Smooth muscle cell (in vitro differentiated cells): ENCODE measurements at regions not wholly inside any gene's neighbourhood (a gene's known extent, or its start where the extent isn't known, plus 50 kb on each side); places are given as distances from the start of the nearest gene placed in this dataset.
A peak's percentile ranks its signal among the peaks of the same experiment; 100 is the strongest.

Experiments
- DNase-seq: peaks from one replicate; lab custom pipeline; 2025; ENCODE audit not compliant: unreplicated experiment; lab: John Stamatoyannopoulos, UW
- H2AFZ ChIP-seq: fragments of 200-600 bp; sonication (generic); 2 replicates; pipeline ENCODE4 v1.6.0; 2016; ENCODE audit warnings: antibody characterized with exemption, low read depth, mild to moderate bottlenecking
- H3F3A ChIP-seq: fragments of 200-600 bp; sonication (generic); 2 replicates; pipeline ENCODE4 v1.6.0; 2017; ENCODE audit warnings: antibody characterized with exemption, low read depth
- H3K27ac ChIP-seq: fragments of 200-600 bp; sonication (generic); 2 replicates; pipeline ENCODE4 v1.5.1; 2016; ENCODE audit warnings: low read depth, mild to moderate bottlenecking
- H3K27me3 ChIP-seq: fragments of 200-600 bp; sonication (generic); 2 replicates; pipeline ENCODE4 v1.6.1; 2016; ENCODE audit warnings: low read depth, mild to moderate bottlenecking
- H3K36me3 ChIP-seq: fragments of 200-600 bp; sonication (generic); 2 replicates; pipeline ENCODE4 v1.5.1; 2016; ENCODE audit warnings: low read depth
- H3K4me1 ChIP-seq: fragments of 200-600 bp; sonication (generic); 2 replicates; pipeline ENCODE4 v1.5.1; 2016; ENCODE audit warnings: low read depth
- H3K4me2 ChIP-seq: fragments of 200-600 bp; sonication (generic); 2 replicates; pipeline ENCODE4 v1.6.0; 2016; ENCODE audit warnings: mild to moderate bottlenecking
- H3K4me3 ChIP-seq: fragments of 200-600 bp; sonication (generic); 2 replicates; pipeline ENCODE4 v1.5.1; 2016; ENCODE audit warnings: mild to moderate bottlenecking
- H3K79me2 ChIP-seq: fragments of 200-600 bp; sonication (generic); 2 replicates; pipeline ENCODE4 v1.6.0; 2016; ENCODE audit warnings: low read depth, mild to moderate bottlenecking
- H3K9ac ChIP-seq: fragments of 200-600 bp; sonication (generic); 2 replicates; pipeline ENCODE4 v1.6.0; 2016; ENCODE audit warnings: low read depth
- H3K9me3 ChIP-seq: fragments of 200-600 bp; sonication (generic); replicated peaks from 2 replicates; pipeline ENCODE4 v1.5.1; 2016; ENCODE audit warnings: low read depth
- H4K20me1 ChIP-seq: fragments of 200-600 bp; sonication (generic); 2 replicates; pipeline ENCODE4 v1.6.0; 2016; ENCODE audit warnings: low read depth
- CTCF ChIP-seq: fragments of 200-600 bp; sonication (generic); IDR thresholded peaks from 2 replicates; pipeline ENCODE4 v1.5.1; 2017; ENCODE audit warnings: borderline replicate concordance, mild to moderate bottlenecking, antibody characterized with exemption; ENCODE audit not compliant: insufficient read depth, poor library complexity, severe bottlenecking
- WGBS: methylation state at CpG from one replicate; pipeline ENCODE4 v1.1.7; 2016; ENCODE audit warnings: low lambda C conversion rate; 5-methylcytosine and 5-hydroxymethylcytosine counted together

- Histone ChIP-seq H3K4me1 (peaks cover 40% of the 10 kb centered on the region), H3K27me3 (no peaks in the 10 kb centered on the region), H3F3A (peaks cover 22% of the 10 kb centered on the region), H3K27ac (peak overlapping the region; percentile 99), H3K9me3 (no peaks in the 10 kb centered on the region), H3K9ac (peak overlapping the region; percentile 78), H4K20me1 (no peaks in the 10 kb centered on the region), H3K79me2 (peaks cover 15% of the 10 kb centered on the region), H3K36me3 (no peaks in the 10 kb centered on the region), H2AFZ (no peak overlapping the region), H3K4me3 (no peak overlapping the region), H3K4me2 (peak overlapping the region; percentile 60)
- no peak for DNase-seq
- no peak for TF ChIP-seq CTCF
- 63% methylated on average over 19 of the region's 19 CpGs for WGBS
These were observed 198.3 kb downstream of the GLI2 start for GRCh38 chr2:120933693-120934573.

GRCh38 chr2:120934574-120935338 lies 199.1 kb downstream of the GLI2 start:
- no peak for DNase-seq
- H3K4me3 ChIP-seq, result no peak overlapping the region
- H3F3A ChIP-seq, result peaks cover 28% of the 10 kb centered on the region
- no peaks in the 10 kb centered on the region for H4K20me1 ChIP-seq
- H3K27ac ChIP-seq, result peak overlapping the region; percentile 99
- no peaks in the 10 kb centered on the region for H3K27me3 ChIP-seq
- H3K36me3 ChIP-seq, result no peaks in the 10 kb centered on the region
- no peak overlapping the region for H2AFZ ChIP-seq
- no peak for TF ChIP-seq CTCF
- H3K9ac ChIP-seq, result peak overlapping the region; percentile 87
- H3K79me2 ChIP-seq, result peaks cover 15% of the 10 kb centered on the region
- 11% methylated on average over 17 of the region's 17 CpGs for WGBS
- H3K9me3 ChIP-seq, result no peaks in the 10 kb centered on the region
- H3K4me1 ChIP-seq, result peaks cover 43% of the 10 kb centered on the region
- H3K4me2 ChIP-seq, result peak overlapping the region; percentile 69

GRCh38 chr2:120935339-120936313 lies 200.0 kb downstream of the GLI2 start:
- peaks cover 43% of the 10 kb centered on the region for H3K4me1 ChIP-seq
- H2AFZ ChIP-seq, result no peak overlapping the region
- peak overlapping the region; percentile 87 for H3K9ac ChIP-seq
- peaks cover 37% of the 10 kb centered on the region for H3F3A ChIP-seq
- H3K9me3 ChIP-seq, result no peaks in the 10 kb centered on the region
- WGBS, result 14% methylated on average over 24 of the region's 26 CpGs
- no peak for DNase-seq
- H3K36me3 ChIP-seq, result no peaks in the 10 kb centered on the region
- no peak for TF ChIP-seq CTCF
- peak overlapping the region; percentile 99 for H3K27ac ChIP-seq
- no peaks in the 10 kb centered on the region for H4K20me1 ChIP-seq
- peaks cover 15% of the 10 kb centered on the region for H3K79me2 ChIP-seq
- H3K4me3 ChIP-seq, result no peak overlapping the region
- H3K27me3 ChIP-seq, result no peaks in the 10 kb centered on the region
- peak overlapping the region; percentile 69 for H3K4me2 ChIP-seq
